VCaP (cell line): ENCODE measurements at regions not wholly inside any gene's neighbourhood (a gene's known extent, or its start where the extent isn't known, plus 50 kb on each side); places are given as distances from the start of the nearest gene placed in this dataset.

ENCODE experiments used
- H3K27ac ChIP-seq: fragments of 450-650 bp; 2 replicates; pipeline ENCODE4 v1.5.1; 2017
- CTCF ChIP-seq: fragments of 450-650 bp; conservative IDR thresholded peaks from 2 replicates; pipeline ENCODE4 v1.5.1; 2017; ENCODE audit warnings: mild to moderate bottlenecking, moderate library complexity

- no peak overlapping the region for H3K27ac ChIP-seq
Measured at GRCh38 chrX:44415639-44416386, 72.3 kb upstream of the EFHC2 start.

GRCh38 chrX:44401151-44401550 lies 57.7 kb upstream of the EFHC2 start:
- no peak overlapping the region for H3K27ac ChIP-seq
- TF ChIP-seq CTCF, result no peak

More at GRCh38 chrX:44415639-44416386, 72.3 kb upstream of the EFHC2 start:
- TF ChIP-seq CTCF, result no peak

GRCh38 chrX:44400588-44400987 lies 57.1 kb upstream of the EFHC2 start:
- no peak overlapping the region for H3K27ac ChIP-seq
- no peak for TF ChIP-seq CTCF

GRCh38 chrX:44400161-44400560 lies 56.7 kb upstream of the EFHC2 start:
- no peak overlapping the region for H3K27ac ChIP-seq
- no peak for TF ChIP-seq CTCF
